Right renal pelvis (tissue), 4 donors: ENCODE measurements at regions not wholly inside any gene's neighbourhood (a gene's known extent, or its start where the extent isn't known, plus 50 kb on each side); places are given as distances from the start of the nearest gene placed in this dataset.

Experiments used
- DNase-seq, 4 donors: peaks; one replicate each; pipeline ENCODE4 v3.0.0-alpha.2; 2013; ENCODE audit warnings: low read depth in 4 of 4, low spot score in 3 of 4, missing footprints in 1 of 4

DNA sequence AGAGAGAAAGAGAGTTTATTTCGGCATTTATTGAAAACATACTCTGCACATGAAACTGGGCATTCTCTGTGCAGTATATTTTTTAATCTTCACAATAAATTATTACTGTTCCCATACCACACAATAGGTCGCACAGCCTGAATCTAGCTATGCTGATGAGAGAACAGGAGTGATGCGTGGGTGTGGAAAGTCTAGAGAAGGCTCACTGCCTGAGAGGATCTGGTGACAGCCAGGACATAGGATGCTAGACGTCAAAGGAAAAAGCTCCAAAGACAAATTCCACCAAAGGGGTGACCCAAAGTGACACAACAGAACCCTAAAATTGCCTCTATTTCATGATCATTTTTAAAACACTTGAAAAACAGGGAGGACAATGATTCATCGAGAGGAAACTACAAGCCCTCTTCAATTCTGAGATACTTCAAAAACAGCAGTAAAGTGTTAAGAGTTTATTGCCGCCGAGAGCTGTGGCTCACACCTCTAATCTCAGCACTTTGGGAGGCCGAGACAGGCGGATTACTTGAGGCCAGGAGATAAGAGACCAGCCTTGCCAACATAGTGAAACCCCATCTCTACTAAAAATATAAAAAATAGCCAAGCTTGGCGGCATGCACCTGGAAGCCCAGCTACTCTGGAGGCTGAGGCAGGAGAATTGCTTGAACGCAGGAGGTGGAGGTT lies 189.6 kb upstream of the NBEA start:
- DNase-seq: no peak

DNA sequence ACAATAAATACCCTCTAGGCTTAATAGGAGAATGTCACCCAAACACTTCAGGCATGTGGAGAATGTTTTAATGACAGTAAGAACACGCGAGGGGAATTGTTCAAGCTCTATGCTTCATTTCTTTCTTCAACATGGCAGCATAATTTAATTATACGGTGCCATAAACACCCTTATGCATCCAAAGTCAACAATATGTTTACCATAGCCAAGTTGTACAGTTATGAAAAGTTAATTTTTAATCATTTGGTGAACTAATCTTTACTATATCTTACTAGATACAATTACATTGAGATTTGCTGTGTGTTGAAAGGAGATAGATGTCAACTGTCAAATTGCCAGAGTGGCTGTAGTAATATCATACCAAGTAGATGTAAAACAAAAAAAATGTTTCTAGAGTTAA lies 185.9 kb upstream of the NBEA start:
- DNase-seq: no peak

DNA sequence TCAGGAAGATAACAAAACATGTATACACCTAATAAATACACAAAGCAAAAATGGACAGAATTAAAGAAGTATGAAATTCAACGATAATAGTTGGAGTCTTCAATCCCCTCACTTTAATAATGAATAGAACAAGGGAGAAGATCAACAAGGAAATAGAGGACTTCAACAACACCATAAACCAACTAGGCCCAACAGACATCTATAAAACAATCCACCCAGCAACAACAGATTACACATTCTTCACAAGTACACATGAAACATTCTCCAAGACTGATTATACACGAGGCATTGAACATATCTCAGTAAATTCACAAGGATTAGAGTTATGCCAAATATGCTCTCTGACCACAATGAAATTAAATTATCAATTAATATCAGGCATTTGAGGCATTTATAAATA lies 185.5 kb upstream of the NBEA start:
- no peak for DNase-seq

DNA sequence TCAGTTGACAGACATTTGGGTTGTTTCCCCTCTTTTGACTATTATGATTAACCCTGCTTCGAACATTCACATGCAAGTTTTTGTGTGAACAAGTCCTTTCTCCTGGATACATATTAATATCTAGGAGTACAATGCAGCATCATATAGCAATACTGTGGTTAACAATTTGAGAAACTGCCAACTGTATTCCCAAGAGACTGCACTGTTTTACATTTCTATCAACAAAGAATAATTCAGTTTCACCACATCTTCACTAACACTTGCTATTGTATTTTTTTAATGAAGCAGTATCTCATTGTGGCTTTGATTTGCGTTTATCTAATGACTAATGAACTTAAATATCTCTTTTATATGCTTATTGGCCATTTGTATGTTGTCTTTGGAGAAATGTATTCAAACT lies 184.6 kb upstream of the NBEA start:
- DNase-seq: no peak

DNA sequence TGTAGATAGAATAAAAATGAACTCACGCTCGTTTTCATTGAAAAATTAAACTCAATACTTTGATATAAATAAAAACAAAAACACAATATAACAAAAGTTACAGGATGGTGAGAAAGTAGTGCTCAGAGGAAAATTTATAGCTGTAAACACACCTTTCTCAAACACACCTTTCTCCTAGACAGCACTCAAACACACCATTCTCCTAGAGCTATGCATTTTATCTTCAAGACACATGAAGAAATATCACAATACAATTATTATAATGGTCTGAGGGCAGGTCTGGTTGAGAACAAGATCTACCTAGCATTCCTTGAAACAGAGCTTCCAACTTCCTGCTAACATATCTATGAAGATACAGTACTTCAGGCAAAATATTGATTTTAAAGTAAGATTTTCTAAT lies 183.4 kb upstream of the NBEA start:
- no peak for DNase-seq

DNA sequence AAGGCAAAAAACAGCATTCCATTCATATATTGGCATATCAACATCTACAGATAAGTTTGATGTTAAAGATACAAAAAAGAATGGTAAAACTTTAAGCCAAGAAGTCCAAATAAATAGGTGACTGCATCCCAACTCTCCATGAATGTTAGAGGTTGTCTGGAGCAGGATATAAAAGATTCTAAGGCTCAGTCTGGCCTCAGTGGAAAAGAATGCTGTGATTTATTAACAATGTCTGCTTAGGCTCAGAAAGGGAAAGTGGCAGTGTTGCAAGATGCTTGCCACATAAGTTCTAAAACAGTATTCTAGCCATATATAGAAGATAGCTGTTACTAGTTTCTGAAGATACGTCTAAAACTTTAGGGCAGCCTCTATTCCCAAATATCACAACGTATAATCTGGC lies 179.8 kb upstream of the NBEA start:
- no peak for DNase-seq

DNA sequence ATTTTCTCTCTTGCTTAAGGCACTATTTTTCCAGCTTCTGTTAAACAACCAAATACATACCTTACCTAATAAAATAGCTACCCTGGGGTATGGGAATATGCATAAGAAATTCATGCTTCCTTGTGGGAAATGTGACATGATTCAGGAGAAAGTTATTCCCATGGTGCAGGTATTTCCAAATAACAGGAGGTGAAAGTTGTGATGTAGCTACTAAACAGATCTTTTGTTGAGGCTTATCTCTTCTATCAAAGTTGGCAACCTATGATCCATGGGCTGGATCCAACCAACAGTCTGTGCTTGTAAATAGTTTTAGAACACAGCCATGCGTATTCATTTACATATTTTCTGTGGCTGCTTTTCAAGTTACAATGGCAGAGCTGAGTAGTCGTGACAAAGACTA lies 177.8 kb upstream of the NBEA start:
- DNase-seq: no peak

DNA sequence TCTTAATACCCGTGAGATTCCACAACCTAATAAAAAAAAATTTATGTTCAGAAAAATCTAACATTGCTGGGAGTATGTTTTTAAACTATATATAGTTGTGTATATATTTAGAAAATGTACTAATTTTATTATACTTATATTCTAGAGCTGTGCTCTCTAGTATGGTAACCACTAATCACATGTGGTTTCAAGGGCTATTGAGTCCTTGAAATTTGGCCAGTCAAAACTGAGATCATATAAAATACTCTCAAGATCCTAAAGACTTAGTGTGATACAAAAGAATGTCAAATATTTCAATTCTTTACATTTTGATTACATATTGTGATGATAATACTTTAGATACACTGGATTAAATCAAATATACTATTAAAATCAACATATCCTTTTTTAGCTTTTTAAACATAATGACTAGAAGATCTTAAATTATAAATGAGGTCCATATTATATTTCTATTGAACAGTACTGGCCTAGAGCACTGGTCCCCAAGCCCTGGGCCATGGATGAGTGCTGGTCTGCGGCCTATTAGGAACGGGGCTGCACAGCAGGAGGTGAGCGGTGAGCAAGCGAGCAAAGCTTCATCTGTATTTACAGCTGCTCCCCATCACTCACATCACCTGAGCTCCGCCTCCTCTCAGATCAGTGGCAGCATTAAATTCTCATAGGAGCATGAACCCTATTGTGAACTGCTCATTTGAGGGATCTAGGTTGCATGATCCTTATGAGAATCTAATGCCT lies 176.5 kb upstream of the NBEA start:
- DNase-seq: no peak

DNA sequence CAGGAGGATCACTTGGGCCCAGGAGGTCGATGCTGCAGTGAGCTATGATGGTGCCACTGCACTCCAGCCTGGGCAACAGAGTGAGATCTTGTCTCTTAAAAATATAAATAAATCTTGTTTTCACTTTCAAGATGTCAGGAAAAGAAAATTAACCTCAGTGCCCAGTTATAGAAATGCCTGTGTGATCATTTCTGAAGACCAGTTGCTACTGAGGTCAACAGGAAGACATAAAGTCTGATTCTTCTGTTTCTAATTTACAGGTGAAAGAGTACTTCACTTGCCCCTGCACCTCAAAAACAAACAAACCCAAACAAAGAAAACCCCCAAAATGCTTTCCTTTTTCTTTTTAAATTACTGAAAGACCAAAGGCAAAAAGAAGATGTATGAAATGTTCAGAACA lies 174.3 kb upstream of the NBEA start:
- no peak for DNase-seq

DNA sequence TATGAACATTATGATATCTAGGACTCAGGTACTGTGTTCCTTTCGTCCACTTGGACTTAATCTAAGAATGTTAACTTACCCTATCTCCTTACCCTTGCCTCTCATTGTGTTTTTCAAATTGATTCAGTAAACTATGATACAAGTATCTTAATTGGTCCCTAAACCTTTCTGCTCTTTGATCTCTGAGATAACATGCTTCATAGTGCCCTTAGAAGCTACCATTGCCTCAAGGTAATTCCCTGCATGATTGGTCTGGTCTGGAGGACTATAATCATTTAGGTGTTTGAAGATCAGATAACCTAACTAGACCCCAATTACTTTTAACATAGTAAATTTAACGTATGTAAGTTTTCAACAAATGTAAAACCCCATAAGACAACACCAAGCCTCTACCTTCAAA lies 169.9 kb upstream of the NBEA start:
- no peak for DNase-seq

DNA sequence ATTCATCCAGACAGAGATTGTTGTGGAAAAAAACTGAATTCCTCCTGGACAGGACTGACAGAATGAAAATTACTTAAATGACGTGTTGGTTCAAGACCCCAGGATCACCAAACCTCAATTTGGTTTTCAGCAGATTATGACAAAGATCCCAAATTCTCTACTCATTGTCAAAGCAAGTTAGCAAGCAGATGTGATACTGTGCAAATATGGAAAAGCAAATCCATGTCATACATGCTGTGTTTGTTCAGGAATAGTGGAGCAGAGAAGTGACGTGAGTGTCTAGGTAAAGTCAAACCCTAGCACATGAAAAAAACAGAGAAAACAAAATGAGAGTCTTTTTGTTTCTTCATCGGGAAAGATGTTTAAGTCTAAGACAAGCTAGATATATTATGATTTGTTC lies 169.2 kb upstream of the NBEA start:
- DNase-seq: no peak

DNA sequence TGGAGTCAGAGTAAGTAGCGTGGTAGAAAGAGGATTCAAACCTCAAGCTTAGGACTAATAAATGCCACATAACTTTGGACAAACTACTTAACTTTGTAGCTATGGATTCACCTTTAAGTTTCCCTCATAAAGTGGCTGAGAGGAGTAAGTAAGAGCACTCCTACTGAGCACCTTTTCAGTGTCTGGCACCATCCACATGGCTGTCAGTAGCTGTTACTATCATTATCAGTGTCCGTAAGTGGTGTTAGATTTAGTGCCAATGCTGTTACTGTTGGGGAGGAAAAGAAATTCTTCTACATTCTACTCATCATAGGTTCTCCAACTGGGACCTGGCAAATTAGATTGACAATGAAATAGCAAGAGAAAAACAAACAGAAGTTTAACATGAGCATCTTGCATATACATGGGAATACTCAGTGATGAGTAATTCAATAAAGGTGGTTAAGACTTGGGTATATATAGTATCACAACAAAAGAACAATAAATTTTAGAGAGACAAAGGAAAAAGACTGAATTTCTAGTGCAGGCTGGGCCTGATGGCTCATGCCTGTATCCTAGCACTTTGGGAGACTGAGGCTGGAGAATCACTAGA lies 165.6 kb upstream of the NBEA start:
- no peak for DNase-seq

DNA sequence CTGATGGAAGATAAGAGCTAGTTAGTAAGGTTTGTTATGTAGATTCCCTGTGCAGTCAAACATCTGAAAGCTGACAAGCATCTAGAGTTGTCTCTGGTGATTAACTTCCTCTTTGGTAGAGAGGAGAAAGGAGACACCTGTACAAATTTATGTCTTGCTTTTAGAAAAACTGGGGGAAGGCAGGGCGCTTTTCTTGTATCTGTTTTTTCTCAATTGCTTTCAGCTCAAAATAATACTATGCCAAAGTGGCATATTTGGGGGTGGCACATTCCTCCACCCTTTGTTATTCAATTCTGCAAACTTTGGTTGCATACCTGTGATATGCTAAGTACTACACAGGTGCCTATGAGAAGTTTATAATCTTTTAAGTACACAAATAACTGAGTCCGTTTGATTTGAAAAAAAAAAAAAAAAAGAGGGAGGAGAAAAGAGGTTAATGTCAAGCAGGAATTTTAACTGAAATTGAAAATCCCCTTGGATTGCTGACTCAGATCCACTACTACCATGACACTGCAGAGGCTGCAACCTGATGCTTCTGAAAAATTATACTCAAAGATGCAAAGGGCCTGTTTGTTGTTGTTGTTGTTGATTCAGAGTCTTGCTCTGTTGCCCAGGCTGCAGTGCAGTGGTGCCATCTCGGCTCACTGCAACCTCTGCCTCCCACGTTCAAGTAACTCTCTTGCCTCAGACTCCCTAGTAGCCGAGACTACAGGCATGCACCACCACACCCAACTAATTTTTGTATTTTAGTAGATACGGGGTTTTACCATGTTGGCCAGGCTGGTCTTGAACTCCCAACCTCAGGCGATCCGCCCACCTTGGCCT lies 164.8 kb upstream of the NBEA start:
- DNase-seq: no peak

DNA sequence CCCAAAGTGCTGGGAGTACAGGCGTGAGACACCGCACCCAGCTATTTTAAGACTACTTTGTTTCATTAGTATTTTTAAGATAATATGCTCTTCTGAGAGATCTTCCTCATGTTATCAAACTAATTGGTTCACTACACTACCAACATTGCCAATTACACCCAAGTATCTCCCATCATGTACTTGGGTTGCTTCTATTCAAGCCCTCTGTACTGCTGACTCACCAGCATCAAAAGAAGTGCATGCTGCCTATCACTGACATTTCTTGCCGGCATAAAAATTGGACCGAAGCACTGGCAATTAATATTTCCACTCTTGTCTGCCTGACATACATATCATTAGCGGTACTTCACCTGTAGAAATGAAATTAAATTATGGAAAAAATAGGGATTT lies 164.2 kb upstream of the NBEA start:
- no peak for DNase-seq

DNA sequence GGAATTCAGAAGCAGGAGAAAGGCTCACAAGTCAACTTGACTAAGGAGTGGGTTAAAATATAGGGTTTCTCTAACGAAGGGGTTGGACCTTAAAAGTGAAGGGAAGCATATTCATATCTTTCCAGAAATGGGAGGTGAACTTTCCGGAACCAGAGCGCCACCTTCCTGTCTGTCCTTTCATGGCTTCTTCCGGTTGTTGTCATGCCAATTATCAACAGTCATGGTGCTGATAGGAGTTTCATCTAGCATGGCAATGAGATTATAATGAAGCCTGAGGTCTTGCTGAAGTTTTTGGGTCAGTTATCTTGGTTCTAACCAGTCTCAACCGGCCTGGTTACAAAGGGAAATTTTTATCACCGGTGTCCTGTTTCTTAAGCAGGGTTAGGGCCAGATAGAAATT lies 162.9 kb upstream of the NBEA start:
- no peak for DNase-seq

DNA sequence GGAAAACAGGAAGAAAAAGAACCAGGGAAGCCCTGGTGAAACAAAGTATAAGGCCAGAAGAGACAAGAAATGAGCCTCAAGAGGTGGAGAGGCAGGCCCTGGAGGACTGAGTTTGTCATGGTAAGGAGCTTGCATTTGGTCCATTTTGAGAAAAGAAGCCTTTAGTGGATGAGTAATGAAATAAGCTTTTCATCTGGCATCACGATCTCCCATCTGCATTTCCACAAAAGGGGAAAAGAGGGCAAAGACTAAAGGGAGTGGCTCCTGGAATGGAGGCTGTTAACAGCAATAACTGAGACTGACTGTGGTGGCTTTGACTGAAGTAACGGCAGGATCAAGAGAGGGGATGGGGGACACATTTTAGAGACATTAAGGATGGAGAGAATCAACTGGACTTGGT lies 148.8 kb upstream of the NBEA start:
- DNase-seq: no peak

DNA sequence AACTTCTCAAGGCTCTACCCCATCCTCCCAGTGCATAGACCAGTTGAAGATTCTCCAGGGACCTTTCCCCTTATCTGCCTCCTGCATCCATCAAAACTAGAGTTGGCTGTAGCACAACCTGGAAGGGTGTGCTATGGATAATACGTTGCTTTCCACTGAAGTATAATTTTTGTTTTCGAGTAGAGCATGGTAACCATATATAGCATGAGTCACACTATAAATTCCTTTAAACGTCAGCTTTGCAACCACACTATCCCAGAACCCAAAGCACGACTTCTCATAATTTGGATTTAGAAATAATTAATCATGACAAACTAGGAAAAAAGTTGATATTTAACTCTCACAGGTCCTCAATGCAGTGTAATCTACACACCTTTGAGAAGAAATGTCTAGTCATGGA lies 138.3 kb upstream of the NBEA start:
- no peak for DNase-seq

DNA sequence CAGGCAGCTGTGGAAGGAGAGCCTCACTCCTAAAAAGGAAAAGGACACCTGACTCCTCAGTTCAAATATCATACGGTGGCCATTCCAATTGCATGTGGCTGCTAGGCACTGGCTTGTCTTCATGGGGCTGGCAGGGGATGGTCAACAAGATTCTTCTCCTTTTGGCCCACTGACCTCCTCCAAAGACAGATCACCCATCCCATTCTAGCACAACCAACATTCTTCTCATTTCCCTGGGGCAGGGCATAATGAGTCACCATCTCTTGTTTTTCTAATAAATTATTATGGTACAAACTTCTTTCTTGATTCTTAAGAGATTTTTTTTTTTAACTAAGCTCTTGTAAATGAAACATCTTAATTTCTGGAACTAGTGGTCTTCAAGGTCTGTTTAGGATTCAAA lies 136.7 kb upstream of the NBEA start:
- DNase-seq: no peak

DNA sequence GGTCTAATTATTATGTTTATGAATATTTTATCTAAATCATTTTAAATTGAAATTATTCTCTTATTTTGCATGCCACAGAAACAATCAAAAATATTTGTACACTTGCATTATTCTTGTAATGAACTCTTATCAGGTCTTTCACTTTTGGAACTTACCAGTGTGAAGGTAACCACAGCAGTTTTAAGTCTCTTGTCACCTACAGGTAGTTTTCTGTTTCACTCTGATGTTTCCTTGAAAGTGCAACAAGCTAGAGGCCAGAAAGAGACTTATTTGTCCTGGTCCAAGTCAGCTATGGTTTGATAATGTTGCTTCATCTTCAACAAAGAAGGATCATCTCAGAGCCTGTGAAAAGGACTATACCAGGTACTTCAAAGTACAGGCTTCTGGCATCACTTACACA lies 133.4 kb upstream of the NBEA start:
- no peak for DNase-seq

DNA sequence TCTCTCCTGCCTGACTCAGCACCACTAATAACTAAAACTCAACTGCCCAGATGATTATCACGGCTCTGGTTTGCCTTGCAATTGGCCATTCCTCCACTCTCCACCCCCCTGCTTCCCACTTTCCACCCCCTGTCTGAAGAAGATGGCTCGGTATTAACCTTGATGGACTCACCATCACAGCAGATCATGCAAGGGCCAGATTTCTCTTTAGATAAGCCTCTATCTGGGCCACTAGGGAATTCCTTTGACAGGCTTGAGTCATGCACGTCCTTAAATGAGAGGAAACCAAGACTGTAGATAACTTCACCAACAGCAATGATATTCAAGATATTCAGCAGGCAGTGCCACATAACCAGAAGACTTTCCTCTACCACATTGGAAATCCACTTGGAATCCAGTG lies 131.1 kb upstream of the NBEA start:
- no peak for DNase-seq

DNA sequence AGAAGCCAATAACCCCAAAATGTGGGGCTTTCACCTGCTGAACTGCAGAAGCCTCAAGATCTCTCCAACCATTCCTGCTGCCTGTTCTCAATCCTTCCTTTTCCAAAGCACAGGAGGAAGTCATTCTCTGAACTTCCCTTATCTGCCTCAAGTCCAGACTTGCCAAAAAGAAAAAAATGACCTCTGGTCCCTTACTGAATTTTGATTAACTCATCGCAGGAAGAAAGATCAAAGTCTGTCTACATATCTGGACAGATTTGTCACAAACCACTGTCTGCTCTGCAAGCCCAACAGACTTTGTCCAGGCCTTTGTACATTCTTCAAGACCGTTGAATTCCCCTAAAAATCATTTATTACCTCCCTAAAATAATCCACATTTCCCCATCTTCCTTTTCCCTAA lies 126.5 kb upstream of the NBEA start:
- DNase-seq: no peak
